GM21576 (cell line): ENCODE measurements at regions not wholly inside any gene's neighbourhood (a gene's known extent, or its start where the extent isn't known, plus 50 kb on each side); places are given as distances from the start of the nearest gene placed in this dataset.

Experiments used
- ATAC-seq: cut with Tn5 transposase; IDR thresholded peaks from one replicate; pipeline ENCODE4 v1.9.1; 2021; ENCODE audit warnings: mild to moderate bottlenecking, moderate library complexity; ENCODE audit not compliant: unreplicated experiment

- no peak for ATAC-seq
Measured at GRCh38 chr4:123787512-123788080, 391.0 kb downstream of the SPRY1 start.

GRCh38 chr4:123788577-123788976 is 392.0 kb downstream of the SPRY1 start:
- no peak for ATAC-seq

DNA sequence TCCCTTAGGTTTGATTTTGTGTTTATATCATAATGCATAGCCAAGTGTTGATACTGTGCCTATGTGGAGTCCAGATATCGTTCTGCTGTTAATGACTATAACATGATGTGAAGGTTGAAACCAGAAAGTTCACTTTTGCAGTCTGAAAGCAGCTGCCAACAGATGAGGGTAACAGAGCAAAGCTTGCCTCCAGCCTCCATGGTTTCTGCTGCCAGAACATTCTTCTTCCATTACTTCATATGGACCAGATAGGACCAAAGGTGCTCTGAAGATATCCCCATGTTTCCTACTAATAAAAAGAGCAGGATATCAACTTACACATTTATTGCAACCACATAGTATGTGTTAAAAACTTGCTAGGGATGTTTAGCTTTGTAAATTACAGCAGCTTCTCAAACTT is 394.1 kb downstream of the SPRY1 start:
- no peak for ATAC-seq

DNA sequence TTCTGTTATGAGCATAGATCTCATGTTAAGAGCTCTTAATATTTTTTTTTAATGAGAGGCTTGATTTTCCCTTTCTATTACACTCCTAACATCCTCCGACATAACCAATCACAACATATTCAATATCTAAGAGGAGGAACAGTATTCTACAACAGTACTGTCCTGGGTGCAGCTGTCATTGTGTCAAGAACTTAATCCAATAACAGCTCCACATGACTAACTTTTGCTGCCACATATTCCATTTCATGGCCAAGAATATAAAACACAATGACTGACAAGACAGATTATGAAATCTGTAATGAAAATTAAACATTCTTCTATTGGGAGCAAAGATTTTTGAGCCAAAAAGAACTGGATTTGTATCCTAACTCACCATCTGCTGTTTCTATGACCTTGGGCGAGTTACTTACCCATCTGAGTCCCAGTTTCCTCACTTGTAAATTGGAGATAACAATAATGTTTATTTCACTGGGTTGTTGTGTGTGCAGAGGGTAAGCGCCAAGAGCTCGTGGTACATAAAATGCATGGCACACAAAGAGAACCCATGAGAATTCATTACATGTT is 405.6 kb downstream of the SPRY1 start:
- no peak for ATAC-seq

DNA sequence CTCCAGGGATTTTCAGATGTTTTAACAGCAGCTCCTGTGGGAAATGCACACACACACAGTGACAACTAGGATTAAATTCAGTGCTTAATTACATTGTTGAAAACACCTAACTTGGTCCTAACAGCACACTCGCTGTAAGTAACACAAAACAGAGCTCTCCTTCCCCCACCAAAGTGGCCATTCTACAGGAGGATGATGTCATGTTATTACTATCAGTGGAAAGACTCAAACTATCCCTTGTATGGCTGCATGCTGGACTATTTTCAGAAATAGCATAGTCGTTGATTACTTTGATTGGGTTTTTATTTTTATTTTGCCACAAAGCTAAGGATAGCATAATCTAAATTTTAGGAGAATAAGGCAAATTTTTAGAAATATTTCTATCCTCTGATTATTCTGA is 406.3 kb downstream of the SPRY1 start:
- ATAC-seq = no peak

GRCh38 chr4:123804196-123804721 is 407.7 kb downstream of the SPRY1 start:
- ATAC-seq = no peak

GRCh38 chr4:123806056-123806455 is 409.5 kb downstream of the SPRY1 start:
- ATAC-seq = no peak

- no peak for ATAC-seq
Measured at GRCh38 chr4:123807187-123807586, 410.6 kb downstream of the SPRY1 start.

DNA sequence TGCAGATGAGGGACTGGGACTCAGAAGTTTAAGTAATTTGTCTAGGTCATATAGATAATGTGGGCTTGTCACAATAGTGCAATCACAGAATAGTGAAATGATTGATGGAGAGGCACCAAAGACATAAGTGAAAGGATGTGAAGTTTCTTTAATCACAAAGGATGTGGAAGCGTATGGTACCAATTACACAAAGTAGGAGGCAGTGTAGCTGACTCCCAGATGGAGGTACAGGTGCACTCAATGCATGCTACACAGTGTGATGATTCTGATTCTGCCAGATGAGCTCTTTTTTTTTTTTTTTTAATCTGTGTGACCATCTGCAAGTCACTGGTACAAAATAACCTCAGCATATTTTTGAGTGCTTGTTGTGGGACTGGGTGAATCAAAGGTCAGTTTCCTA is 411.3 kb downstream of the SPRY1 start:
- no peak for ATAC-seq

GRCh38 chr4:123809864-123810263 is 413.3 kb downstream of the SPRY1 start:
- no peak for ATAC-seq

DNA sequence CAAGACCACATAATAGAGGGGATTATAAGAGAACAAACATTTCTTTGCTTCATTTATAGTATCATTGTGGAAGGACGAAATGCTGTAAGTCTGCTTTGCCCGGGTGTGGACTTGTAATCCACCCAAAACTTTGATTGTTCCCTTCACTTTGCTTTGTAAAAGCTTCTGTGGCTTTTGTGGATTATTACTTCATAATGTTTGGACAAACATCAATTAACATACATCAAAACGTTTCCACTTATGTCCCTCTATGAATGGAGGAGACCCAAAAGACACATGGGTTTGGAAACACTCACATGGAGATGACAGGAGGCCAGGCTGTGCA is 415.4 kb downstream of the SPRY1 start:
- ATAC-seq = no peak

GRCh38 chr4:123813901-123814300 is 417.3 kb downstream of the SPRY1 start:
- no peak for ATAC-seq

DNA sequence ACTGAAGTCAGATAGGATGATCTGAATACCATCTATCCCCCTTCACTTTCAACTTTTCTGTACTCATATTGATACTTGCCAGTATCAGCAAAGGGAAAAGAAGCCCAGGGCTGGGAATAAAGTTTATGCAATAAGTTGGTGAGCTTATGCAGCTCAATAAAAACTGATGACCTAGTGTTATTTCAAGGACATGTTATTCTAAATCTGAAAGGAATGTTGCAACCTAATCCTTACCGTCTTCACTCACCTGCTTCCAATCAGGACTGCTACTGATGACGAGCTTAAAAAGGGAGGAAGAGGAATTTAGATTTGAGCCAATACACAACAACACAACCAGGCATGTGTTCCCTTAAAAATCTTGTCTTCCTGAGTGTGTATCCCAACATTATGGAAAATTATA is 419.9 kb downstream of the SPRY1 start:
- no peak for ATAC-seq

GRCh38 chr4:123817025-123817688 is 420.6 kb downstream of the SPRY1 start:
- ATAC-seq = no peak

GRCh38 chr4:123819362-123820035 is 422.9 kb downstream of the SPRY1 start:
- no peak for ATAC-seq

DNA sequence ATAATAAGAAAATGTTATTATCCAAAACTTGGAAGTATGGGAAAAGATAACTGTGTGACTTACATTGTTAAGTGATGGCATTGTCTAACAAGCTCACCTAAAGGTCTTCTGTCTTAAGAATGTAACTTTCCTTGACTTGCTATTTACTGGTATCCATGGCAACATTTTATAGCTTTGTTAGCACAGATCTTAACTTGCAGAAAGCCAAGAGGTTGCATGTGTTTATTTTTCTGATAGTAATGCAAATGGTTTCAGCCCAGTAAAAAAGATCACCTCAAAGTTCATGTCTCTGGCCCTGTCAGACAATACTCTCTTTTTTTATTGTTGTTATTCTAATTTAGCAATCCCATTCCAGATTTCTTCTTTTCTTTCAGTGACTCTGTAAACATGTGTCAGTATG is 425.3 kb downstream of the SPRY1 start:
- ATAC-seq = no peak

DNA sequence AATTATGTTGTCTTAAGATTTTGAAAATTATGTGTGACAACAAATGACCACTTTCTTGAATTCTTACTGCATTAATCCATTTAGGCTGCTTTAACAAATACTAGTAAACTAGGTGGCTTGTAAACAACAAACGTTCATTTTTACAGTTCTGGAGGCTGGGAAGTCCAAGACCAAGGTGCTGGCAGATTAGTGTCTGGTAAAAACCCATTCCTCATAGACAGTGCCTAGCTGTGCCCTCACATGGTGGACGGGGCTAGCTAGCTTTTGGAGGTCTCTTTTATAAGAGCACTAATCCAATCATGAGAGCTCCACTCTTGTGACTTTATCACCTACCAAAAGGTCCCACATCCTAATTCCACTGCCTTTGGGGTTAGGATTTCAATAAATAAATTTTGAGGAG is 425.8 kb downstream of the SPRY1 start:
- ATAC-seq = no peak

DNA sequence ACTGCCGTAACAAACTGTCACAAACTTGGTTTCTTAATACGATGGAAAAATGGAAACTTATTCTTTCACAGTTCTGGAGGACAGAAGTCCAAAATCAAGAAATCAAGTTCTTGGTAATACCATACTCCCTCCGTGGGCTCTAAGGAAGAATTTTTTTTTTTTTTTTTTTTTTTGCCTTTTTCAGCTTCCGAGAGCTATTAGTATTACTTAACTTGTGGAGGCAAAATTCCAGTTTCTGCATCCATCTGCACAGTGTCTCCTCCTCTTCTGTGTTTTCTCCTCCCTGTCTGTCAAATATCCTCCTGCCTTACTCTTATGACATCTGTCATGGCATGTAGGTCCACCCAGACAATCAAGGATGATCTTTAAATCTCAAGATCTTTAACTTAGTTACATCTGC is 426.6 kb downstream of the SPRY1 start:
- no peak for ATAC-seq

DNA sequence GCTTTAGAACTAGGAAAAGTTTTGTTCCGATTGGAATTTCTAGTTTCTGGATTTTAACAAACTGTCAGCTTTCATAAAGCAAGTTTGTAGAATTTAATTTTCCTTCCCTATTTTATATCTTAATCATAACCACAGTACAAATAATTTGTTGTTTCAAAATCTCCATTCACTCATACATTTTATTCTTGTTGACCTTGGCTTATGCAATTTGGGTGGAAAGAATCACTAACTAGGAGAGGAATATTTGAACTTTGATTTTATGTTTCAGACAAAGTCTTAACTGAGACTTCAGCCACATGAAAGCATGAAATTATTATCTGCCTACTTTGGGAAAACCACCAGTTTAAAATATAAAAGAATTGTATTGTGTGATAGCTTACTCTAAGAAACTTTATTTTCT is 427.9 kb downstream of the SPRY1 start:
- no peak for ATAC-seq

DNA sequence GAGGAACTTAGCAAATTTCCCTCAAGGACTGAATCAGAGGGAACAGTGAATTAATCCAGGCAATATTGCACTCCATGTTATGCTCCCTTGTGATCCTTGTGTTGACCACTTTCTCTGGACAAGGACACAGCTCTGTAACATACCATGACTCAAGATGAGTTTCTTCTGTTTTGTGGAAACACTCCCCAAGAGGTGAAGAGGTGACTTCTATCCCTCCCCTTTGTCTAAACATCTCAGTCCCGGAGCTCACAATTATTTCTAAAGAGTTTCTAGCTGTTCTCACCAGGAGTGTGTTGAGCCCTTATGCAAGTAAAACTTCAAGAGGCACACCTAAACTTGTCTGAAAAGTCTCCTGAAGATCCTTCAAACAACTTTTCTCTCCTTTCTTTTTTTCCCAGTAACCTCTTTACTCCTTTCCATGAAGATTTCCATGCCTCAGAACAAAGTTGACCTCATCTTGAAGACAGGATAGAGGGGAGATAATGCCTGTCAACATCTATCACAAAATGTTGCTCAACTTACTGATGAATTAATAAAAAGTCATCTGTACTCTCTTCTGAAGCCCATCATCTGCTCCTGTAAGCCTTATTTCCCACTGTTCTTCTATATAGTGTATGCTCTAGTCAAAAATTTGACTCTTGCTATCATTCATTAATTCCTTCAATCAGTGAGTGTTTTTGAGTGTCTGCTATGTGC is 429.1 kb downstream of the SPRY1 start:
- ATAC-seq = no peak

DNA sequence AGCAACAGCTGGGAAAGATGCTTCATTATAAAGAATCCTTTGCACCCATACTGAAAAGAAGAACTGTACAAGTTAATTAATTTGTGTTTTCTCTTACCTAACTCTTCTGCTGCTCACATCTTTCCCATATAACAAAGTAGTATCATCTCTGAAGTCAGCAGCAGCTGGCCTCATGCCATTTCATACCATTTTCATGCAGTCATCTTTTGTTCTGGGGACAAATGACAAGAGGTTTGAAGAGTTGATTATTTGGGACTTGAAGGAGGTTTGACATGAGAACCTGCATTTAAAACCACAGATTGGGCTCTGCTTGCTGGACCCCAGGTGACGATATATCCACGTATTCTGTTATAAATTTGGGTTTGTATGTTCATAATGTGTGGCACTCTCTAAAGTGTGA is 430.3 kb downstream of the SPRY1 start:
- no peak for ATAC-seq

GRCh38 chr4:123827511-123827910 is 430.9 kb downstream of the SPRY1 start:
- no peak for ATAC-seq
